ENCODE measurements at regions not wholly inside any gene's neighbourhood (a gene's known extent, or its start where the extent isn't known, plus 50 kb on each side); places are given as distances from the start of the nearest gene placed in this dataset.
A peak's percentile ranks its signal among the peaks of the same experiment; 100 is the strongest.
"Not testable (repeated sequence)": the region's sequence is repeated elsewhere in the genome, so short reads cannot be mapped to it uniquely, and the experiment has no call there.

- no peak for DNase-seq (ENCODE audit: low spot score)
These were observed 770.4 kb upstream of the ARPP21 start for GRCh38 chr3:34868935-34869334.

- no peak for DNase-seq (ENCODE audit: low spot score)
These were observed 769.6 kb upstream of the ARPP21 start for GRCh38 chr3:34869696-34870095.

GRCh38 chr3:34872406-34872805 lies 766.9 kb upstream of the ARPP21 start:
- no peak for DNase-seq (ENCODE audit: low spot score)

GRCh38 chr3:34876997-34877396 lies 762.3 kb upstream of the ARPP21 start:
- no peak for DNase-seq (ENCODE audit: low spot score)

GRCh38 chr3:34878488-34878887 lies 760.8 kb upstream of the ARPP21 start:
- no peak for DNase-seq (ENCODE audit: low spot score)

GRCh38 chr3:34881026-34881425 lies 758.3 kb upstream of the ARPP21 start:
- no peak for DNase-seq (ENCODE audit: low spot score)

- no peak for DNase-seq (ENCODE audit: low spot score)
These were observed 756.6 kb upstream of the ARPP21 start for GRCh38 chr3:34882764-34883163.

- no peak for DNase-seq (ENCODE audit: low spot score)
These were observed 755.3 kb upstream of the ARPP21 start for GRCh38 chr3:34884007-34884406.

GRCh38 chr3:34886443-34886842 lies 752.9 kb upstream of the ARPP21 start:
- DNase-seq (ENCODE audit: low spot score): peak; percentile 14

- no peak for DNase-seq (ENCODE audit: low spot score)
These were observed 749.7 kb upstream of the ARPP21 start for GRCh38 chr3:34889641-34890040.

- no peak for DNase-seq (ENCODE audit: low spot score)
These were observed 749.1 kb upstream of the ARPP21 start for GRCh38 chr3:34890247-34890646.

GRCh38 chr3:34891941-34892340 lies 747.4 kb upstream of the ARPP21 start:
- no peak for DNase-seq (ENCODE audit: low spot score)

GRCh38 chr3:34895841-34896240 lies 743.5 kb upstream of the ARPP21 start:
- DNase-seq (ENCODE audit: low spot score): no peak

GRCh38 chr3:34909679-34910078 lies 729.6 kb upstream of the ARPP21 start:
- DNase-seq (ENCODE audit: low spot score): not testable (repeated sequence)

- no peak for DNase-seq (ENCODE audit: low spot score)
These were observed 720.3 kb upstream of the ARPP21 start for GRCh38 chr3:34919025-34919424.

GRCh38 chr3:34920806-34921205 lies 718.5 kb upstream of the ARPP21 start:
- DNase-seq (ENCODE audit: low spot score): peak; percentile 48

- no peak for DNase-seq (ENCODE audit: low spot score)
These were observed 714.4 kb upstream of the ARPP21 start for GRCh38 chr3:34924961-34925360.

- no peak for DNase-seq (ENCODE audit: low spot score)
These were observed 713.5 kb upstream of the ARPP21 start for GRCh38 chr3:34925851-34926250.

- DNase-seq (ENCODE audit: low spot score): no peak
These were observed 710.3 kb upstream of the ARPP21 start for GRCh38 chr3:34929036-34929435.

- DNase-seq (ENCODE audit: low spot score): no peak
These were observed 704.7 kb upstream of the ARPP21 start for GRCh38 chr3:34934660-34935059.

- DNase-seq (ENCODE audit: low spot score): no peak
These were observed 700.5 kb upstream of the ARPP21 start for GRCh38 chr3:34938784-34939183.

GRCh38 chr3:34942256-34942655 lies 697.1 kb upstream of the ARPP21 start:
- no peak for DNase-seq (ENCODE audit: low spot score)

- DNase-seq (ENCODE audit: low spot score): peak; percentile 38
These were observed 691.5 kb upstream of the ARPP21 start for GRCh38 chr3:34947834-34948233.

GRCh38 chr3:34948517-34948916 lies 690.8 kb upstream of the ARPP21 start:
- DNase-seq (ENCODE audit: low spot score): no peak

- no peak for DNase-seq (ENCODE audit: low spot score)
These were observed 683.6 kb upstream of the ARPP21 start for GRCh38 chr3:34955680-34956079.

All from umbilical cord (tissue), 1 donor.